ENCODE measurements at regions not wholly inside any gene's neighbourhood (a gene's known extent, or its start where the extent isn't known, plus 50 kb on each side); places are given as distances from the start of the nearest gene placed in this dataset.
"Not testable (repeated sequence)": the region's sequence is repeated elsewhere in the genome, so short reads cannot be mapped to it uniquely, and the experiment has no call there.

GRCh38 chr7:12493407-12493806, 77.1 kb upstream of the SCIN start:
- TF ChIP-seq, protein P1, sequence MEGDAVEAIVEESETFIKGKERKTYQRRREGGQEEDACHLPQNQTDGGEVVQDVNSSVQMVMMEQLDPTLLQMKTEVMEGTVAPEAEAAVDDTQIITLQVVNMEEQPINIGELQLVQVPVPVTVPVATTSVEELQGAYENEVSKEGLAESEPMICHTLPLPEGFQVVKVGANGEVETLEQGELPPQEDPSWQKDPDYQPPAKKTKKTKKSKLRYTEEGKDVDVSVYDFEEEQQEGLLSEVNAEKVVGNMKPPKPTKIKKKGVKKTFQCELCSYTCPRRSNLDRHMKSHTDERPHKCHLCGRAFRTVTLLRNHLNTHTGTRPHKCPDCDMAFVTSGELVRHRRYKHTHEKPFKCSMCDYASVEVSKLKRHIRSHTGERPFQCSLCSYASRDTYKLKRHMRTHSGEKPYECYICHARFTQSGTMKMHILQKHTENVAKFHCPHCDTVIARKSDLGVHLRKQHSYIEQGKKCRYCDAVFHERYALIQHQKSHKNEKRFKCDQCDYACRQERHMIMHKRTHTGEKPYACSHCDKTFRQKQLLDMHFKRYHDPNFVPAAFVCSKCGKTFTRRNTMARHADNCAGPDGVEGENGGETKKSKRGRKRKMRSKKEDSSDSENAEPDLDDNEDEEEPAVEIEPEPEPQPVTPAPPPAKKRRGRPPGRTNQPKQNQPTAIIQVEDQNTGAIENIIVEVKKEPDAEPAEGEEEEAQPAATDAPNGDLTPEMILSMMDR (IDR thresholded peaks at IDR 0.05; ENCODE audit: low read depth, low read length, missing control alignments) = no peak
- H3K4me3 ChIP-seq (ENCODE audit: low read depth, low read length) = no peak overlapping the region
- DNase-seq (ENCODE audit: low read depth) = no peak

GRCh38 chr7:12493863-12494686, 76.4 kb upstream of the SCIN start:
- DNase-seq (ENCODE audit: low read depth) = no peak
- TF ChIP-seq, protein P1 (IDR thresholded peaks at IDR 0.05; ENCODE audit: low read depth, low read length, missing control alignments) = no peak
- no peak overlapping the region for H3K4me3 ChIP-seq (ENCODE audit: low read depth, low read length)

GRCh38 chr7:12494687-12495024, 75.9 kb upstream of the SCIN start:
- DNase-seq (ENCODE audit: low read depth) = no peak
- TF ChIP-seq, protein P1 (IDR thresholded peaks at IDR 0.05; ENCODE audit: low read depth, low read length, missing control alignments) = peak; percentile 17
- no peak overlapping the region for H3K4me3 ChIP-seq (ENCODE audit: low read depth, low read length)

DNA sequence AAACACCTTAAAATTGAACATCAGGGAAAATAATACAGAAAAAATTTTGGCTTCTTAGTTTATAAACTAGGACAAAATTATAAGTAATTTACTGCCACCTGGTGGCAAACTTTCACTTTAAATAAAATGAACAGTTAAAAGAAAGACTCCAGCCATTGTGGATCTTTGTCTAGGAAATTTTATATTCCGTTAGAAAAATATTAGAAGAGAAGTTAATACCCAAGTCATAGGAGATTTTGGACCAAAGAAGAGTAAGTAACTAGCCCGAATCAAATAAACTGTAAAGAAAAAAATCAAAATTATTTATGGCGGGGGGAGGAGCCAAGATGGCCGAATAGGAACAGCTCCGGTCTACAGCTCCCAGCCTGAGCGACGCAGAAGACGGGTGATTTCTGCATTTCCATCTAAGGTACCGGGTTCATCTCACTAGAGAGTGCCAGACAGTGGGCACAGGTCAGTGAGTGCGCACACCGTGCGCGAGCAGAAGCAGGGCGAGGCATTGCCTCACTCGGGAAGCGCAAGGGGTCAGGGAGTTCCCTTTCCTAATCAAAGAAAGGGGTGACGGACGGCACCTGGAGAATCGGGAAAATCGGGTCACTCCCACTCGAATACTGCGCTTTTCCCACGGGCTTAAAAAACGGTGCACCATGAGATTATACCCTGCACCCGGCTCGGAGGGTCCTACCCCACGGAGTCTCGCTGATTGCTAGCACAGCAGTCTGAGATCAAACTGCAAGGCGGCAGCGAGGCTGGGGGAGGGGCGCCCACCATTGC, 73.4 kb upstream of the SCIN start:
- H3K4me3 ChIP-seq (ENCODE audit: low read depth, low read length); DNase-seq (ENCODE audit: low read depth): not testable (repeated sequence)
- TF ChIP-seq, protein P1 (IDR thresholded peaks at IDR 0.05; ENCODE audit: low read depth, low read length, missing control alignments) = peak; percentile 9

GRCh38 chr7:12504149-12504548, 66.4 kb upstream of the SCIN start:
- H3K4me3 ChIP-seq (ENCODE audit: low read depth, low read length) = no peak overlapping the region
- DNase-seq (ENCODE audit: low read depth) = no peak
- TF ChIP-seq, protein P1 (IDR thresholded peaks at IDR 0.05; ENCODE audit: low read depth, low read length, missing control alignments) = no peak

DNA sequence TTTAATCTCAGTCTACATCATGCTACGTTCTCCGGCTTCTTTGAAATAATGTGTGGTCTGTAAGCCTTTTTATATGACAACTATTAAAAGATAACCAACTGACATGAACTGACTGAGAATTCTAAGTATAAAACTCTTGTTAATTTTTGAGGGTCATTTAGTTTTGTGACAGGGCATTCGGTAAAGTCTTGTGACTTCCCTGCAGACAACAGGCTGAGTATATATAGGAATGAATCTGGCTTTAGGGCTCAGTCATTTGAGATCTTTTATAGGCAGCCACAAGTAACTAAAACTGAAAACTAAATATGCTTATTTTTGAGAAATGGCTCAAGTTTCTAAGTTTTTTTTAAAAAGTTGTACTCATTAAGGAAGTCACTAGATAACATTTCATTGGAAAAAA, 62.5 kb upstream of the SCIN start:
- H3K4me3 ChIP-seq (ENCODE audit: low read depth, low read length) = no peak overlapping the region
- TF ChIP-seq, protein P1 (IDR thresholded peaks at IDR 0.05; ENCODE audit: low read depth, low read length, missing control alignments) = no peak
- no peak for DNase-seq (ENCODE audit: low read depth)
